H9 (cell line): ENCODE measurements at regions not wholly inside any gene's neighbourhood (a gene's known extent, or its start where the extent isn't known, plus 50 kb on each side); places are given as distances from the start of the nearest gene placed in this dataset.

Source experiments
- DNase-seq: peaks from one replicate; pipeline ENCODE4 v3.0.0-alpha.2; 2017
- H2AFZ ChIP-seq: one replicate; pipeline ENCODE4 v1.6.1; 2013; ENCODE audit warnings: mild to moderate bottlenecking, low read length, control low read depth, moderate library complexity
- H2AK5ac ChIP-seq: 2 replicates; pipeline ENCODE4 v1.6.1; 2013; ENCODE audit warnings: low read length, control low read depth, mixed read lengths; ENCODE audit not compliant: insufficient read length
- H2BK120ac ChIP-seq: one replicate; pipeline ENCODE4 v1.6.1; 2013; ENCODE audit warnings: low read depth, mild to moderate bottlenecking, low read length, control low read depth, inconsistent platforms; ENCODE audit not compliant: poor library complexity, severe bottlenecking
- H2BK12ac ChIP-seq: 2 replicates; pipeline ENCODE4 v1.6.1; 2013; ENCODE audit warnings: low read length, control low read depth, mixed read lengths, low read depth; ENCODE audit not compliant: insufficient read length
- H2BK15ac ChIP-seq: 2 replicates; pipeline ENCODE4 v1.6.1; 2013; ENCODE audit warnings: low read depth, low read length, control low read depth
- H2BK20ac ChIP-seq: one replicate; pipeline ENCODE4 v1.6.1; 2013; ENCODE audit warnings: low read depth, mild to moderate bottlenecking, low read length, control low read depth, inconsistent platforms; ENCODE audit not compliant: poor library complexity, severe bottlenecking
- H2BK5ac ChIP-seq: 2 replicates; pipeline ENCODE4 v1.6.1; 2013; ENCODE audit warnings: low read length, control low read depth, mixed read lengths; ENCODE audit not compliant: insufficient read length
- H3K14ac ChIP-seq: 2 replicates; pipeline ENCODE4 v1.6.1; 2013; ENCODE audit warnings: low read length, control low read depth; ENCODE audit not compliant: insufficient read depth
- H3K18ac ChIP-seq: 2 replicates; pipeline ENCODE4 v1.6.1; 2013; ENCODE audit warnings: low read depth, mild to moderate bottlenecking, mixed read lengths, low read length, control low read depth; ENCODE audit not compliant: insufficient read length
- H3K23ac ChIP-seq: 2 replicates; pipeline ENCODE4 v1.6.1; 2013; ENCODE audit warnings: low read length, control low read depth, mixed read lengths, low read depth; ENCODE audit not compliant: insufficient read length
- H3K23me2 ChIP-seq: 2 replicates; pipeline ENCODE4 v1.6.1; 2013; ENCODE audit warnings: low read depth, mild to moderate bottlenecking, mixed read lengths, low read length, control low read depth; ENCODE audit not compliant: insufficient read length, poor library complexity, severe bottlenecking
- H3K27ac ChIP-seq: 2 replicates; pipeline ENCODE4 v1.5.1; 2013; ENCODE audit warnings: low read length, control low read depth, mixed read lengths, low read depth; ENCODE audit not compliant: insufficient read length
- H3K27me3 ChIP-seq: 2 replicates; pipeline ENCODE4 v1.6.1; 2013; ENCODE audit warnings: low read length, control low read depth, inconsistent platforms; ENCODE audit not compliant: insufficient read depth
- H3K4ac ChIP-seq: 2 replicates; pipeline ENCODE4 v1.6.1; 2013; ENCODE audit warnings: low read depth, mild to moderate bottlenecking, control low read depth, inconsistent platforms, low read length, moderate library complexity
- H3K4me1 ChIP-seq: 2 replicates; pipeline ENCODE4 v1.6.1; 2013; ENCODE audit warnings: low read length, control low read depth, inconsistent platforms; ENCODE audit not compliant: insufficient read depth
- H3K4me2 ChIP-seq: 2 replicates; pipeline ENCODE4 v1.6.1; 2013; ENCODE audit warnings: low read length, control low read depth, mixed read lengths; ENCODE audit not compliant: insufficient read length, insufficient read depth
- H3K56ac ChIP-seq: 2 replicates; pipeline ENCODE4 v1.6.1; 2013; ENCODE audit warnings: low read depth, mild to moderate bottlenecking, mixed read lengths, low read length, control low read depth; ENCODE audit not compliant: insufficient read length
- H3K79me1 ChIP-seq: 2 replicates; pipeline ENCODE4 v1.6.1; 2013; ENCODE audit warnings: low read depth, mild to moderate bottlenecking, moderate library complexity, low read length, control low read depth, inconsistent platforms; ENCODE audit not compliant: insufficient read depth, poor library complexity, severe bottlenecking
- H3K79me2 ChIP-seq: 2 replicates; pipeline ENCODE4 v1.6.1; 2013; ENCODE audit warnings: low read length, control low read depth, inconsistent platforms; ENCODE audit not compliant: insufficient read depth
- H3K9ac ChIP-seq: 2 replicates; pipeline ENCODE4 v1.6.1; 2013; ENCODE audit warnings: low read length, control low read depth, mixed read lengths; ENCODE audit not compliant: insufficient read length; ENCODE audit errors: extremely low read depth
- H3K9me3 ChIP-seq: one replicate; pipeline ENCODE4 v1.6.1; 2013; ENCODE audit warnings: low read depth, low read length, inconsistent platforms; ENCODE audit not compliant: control insufficient read depth
- H3T11ph ChIP-seq: one replicate; pipeline ENCODE4 v1.6.1; 2013; ENCODE audit warnings: mild to moderate bottlenecking, low read length, control low read depth, inconsistent platforms
- H4K20me1 ChIP-seq: one replicate; pipeline ENCODE4 v1.6.1; 2013; ENCODE audit not compliant: control insufficient read depth, insufficient read length, insufficient read depth
- H4K5ac ChIP-seq: 2 replicates; pipeline ENCODE4 v1.6.1; 2013; ENCODE audit warnings: low read depth, mild to moderate bottlenecking, mixed read lengths, low read length, control low read depth; ENCODE audit not compliant: insufficient read length
- H4K8ac ChIP-seq: replicated peaks from 2 replicates; pipeline ENCODE4 v1.6.1; 2013; ENCODE audit warnings: low read length, control low read depth, mixed read lengths, low read depth; ENCODE audit not compliant: insufficient read length
- H4K91ac ChIP-seq: 2 replicates; pipeline ENCODE4 v1.6.1; 2013; ENCODE audit warnings: low read depth, mild to moderate bottlenecking, moderate library complexity, mixed read lengths, low read length, control low read depth; ENCODE audit not compliant: insufficient read length
- H3K27ac Mint-ChIP-seq, 3 experiments: 2 replicates in 2 of 3; 3 replicates in 1 of 3; pipeline ENCODE4 v1.8.0; 2020 to 2021; ENCODE audit warnings: mixed read lengths in 3 of 3, mild to moderate bottlenecking in 1 of 3, moderate library complexity in 1 of 3
- H3K27me3 Mint-ChIP-seq: 2 replicates; pipeline ENCODE4 v1.8.0; 2021; ENCODE audit warnings: low read depth, mild to moderate bottlenecking, moderate library complexity, mixed read lengths
- H3K36me3 Mint-ChIP-seq, 3 experiments: 2 replicates in 2 of 3; 3 replicates in 1 of 3; pipeline ENCODE4 v1.8.0; 2020 to 2021; ENCODE audit warnings: low read depth in 3 of 3, mixed read lengths in 3 of 3; ENCODE audit not compliant: insufficient read depth in 1 of 3
- H3K4me1 Mint-ChIP-seq, 2 experiments: 2 replicates each; pipeline ENCODE4 v1.8.0; 2020; ENCODE audit warnings: mixed read lengths in 2 of 2
- H3K4me3 Mint-ChIP-seq, 2 experiments: 2 replicates in 1 of 2; 3 replicates in 1 of 2; pipeline ENCODE4 v1.8.0; 2020 to 2021; ENCODE audit warnings: mild to moderate bottlenecking in 2 of 2, mixed read lengths in 2 of 2, moderate library complexity in 1 of 2
- H3K9me3 Mint-ChIP-seq, 2 experiments: 2 replicates in 1 of 2; 3 replicates in 1 of 2; pipeline ENCODE4 v1.8.0; 2020; ENCODE audit warnings: mild to moderate bottlenecking in 2 of 2, mixed read lengths in 2 of 2, moderate library complexity in 1 of 2
- WGBS: extraction: QIAGEN DNeasy Blood & Tissue Kit; methylation state at CpG from one replicate; pipeline ENCODE4 v1.1.7; 2013; ENCODE audit warnings: missing lambda C conversion rate, low lambda C conversion rate, mixed read lengths; ENCODE audit not compliant: insufficient read length; ENCODE audit errors: extremely low coverage; 5-methylcytosine and 5-hydroxymethylcytosine counted together
- TF ChIP-seq, protein P1 (sequence below): fragments of 200-600 bp; sonication (generic); conservative IDR thresholded peaks from 3 replicates; pipeline ENCODE4 v1.8.0; 2021; ENCODE audit warnings: antibody characterized with exemption, mild to moderate bottlenecking

- Histone ChIP-seq H3K4me2 (no peak overlapping the region), H2BK120ac (no peak overlapping the region), H3K27ac (no peak overlapping the region), H3K18ac (no peak overlapping the region), H4K8ac (no peak overlapping the region), H2BK15ac (no peak overlapping the region), H2BK12ac (no peak overlapping the region), H2AFZ (no peak overlapping the region), H3K23me2 (no peaks in the 10 kb centered on the region), H4K91ac (no peak overlapping the region), H4K5ac (no peak overlapping the region), H3K14ac (no peak overlapping the region), H2AK5ac (no peak overlapping the region), H3K27me3 (no peaks in the 10 kb centered on the region), H4K20me1 (peaks cover 2% of the 10 kb centered on the region), H3K56ac (no peak overlapping the region), H3K4me1 (no peaks in the 10 kb centered on the region), H3K4ac (no peak overlapping the region), H2BK5ac (no peak overlapping the region), H2BK20ac (no peak overlapping the region), H3K79me1 (no peaks in the 10 kb centered on the region), H3K9ac (no peak overlapping the region), H3K79me2 (no peaks in the 10 kb centered on the region), H3K23ac (no peak overlapping the region), H3T11ph (no peak overlapping the region), H3K9me3 (no peaks in the 10 kb centered on the region)
- Mint-ChIP-seq H3K9me3 (no peaks in the 10 kb centered on the region; a peak in 1 of 5 replicates), H3K36me3 (no peaks in the 10 kb centered on the region), H3K27me3 (peaks cover 3% of the 10 kb centered on the region), H3K27ac (no peak overlapping the region; a peak in 1 of 7 replicates), H3K4me1 (peaks cover 11 to 12% of the 10 kb centered on the region in 2 experiments), H3K4me3 (no peak overlapping the region)
- no peak for DNase-seq
- TF ChIP-seq, protein P1, sequence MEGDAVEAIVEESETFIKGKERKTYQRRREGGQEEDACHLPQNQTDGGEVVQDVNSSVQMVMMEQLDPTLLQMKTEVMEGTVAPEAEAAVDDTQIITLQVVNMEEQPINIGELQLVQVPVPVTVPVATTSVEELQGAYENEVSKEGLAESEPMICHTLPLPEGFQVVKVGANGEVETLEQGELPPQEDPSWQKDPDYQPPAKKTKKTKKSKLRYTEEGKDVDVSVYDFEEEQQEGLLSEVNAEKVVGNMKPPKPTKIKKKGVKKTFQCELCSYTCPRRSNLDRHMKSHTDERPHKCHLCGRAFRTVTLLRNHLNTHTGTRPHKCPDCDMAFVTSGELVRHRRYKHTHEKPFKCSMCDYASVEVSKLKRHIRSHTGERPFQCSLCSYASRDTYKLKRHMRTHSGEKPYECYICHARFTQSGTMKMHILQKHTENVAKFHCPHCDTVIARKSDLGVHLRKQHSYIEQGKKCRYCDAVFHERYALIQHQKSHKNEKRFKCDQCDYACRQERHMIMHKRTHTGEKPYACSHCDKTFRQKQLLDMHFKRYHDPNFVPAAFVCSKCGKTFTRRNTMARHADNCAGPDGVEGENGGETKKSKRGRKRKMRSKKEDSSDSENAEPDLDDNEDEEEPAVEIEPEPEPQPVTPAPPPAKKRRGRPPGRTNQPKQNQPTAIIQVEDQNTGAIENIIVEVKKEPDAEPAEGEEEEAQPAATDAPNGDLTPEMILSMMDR: no peak
- WGBS: no CpG with 5 or more reads among the region's 14 CpGs
These were observed 110.3 kb downstream of the C16orf95 start for GRCh38 chr16:87206646-87207451.
